ENCODE measurements at regions not wholly inside any gene's neighbourhood (a gene's known extent, or its start where the extent isn't known, plus 50 kb on each side); places are given as distances from the start of the nearest gene placed in this dataset.
"Not testable (repeated sequence)": the region's sequence is repeated elsewhere in the genome, so short reads cannot be mapped to it uniquely, and the experiment has no call there.

DNA sequence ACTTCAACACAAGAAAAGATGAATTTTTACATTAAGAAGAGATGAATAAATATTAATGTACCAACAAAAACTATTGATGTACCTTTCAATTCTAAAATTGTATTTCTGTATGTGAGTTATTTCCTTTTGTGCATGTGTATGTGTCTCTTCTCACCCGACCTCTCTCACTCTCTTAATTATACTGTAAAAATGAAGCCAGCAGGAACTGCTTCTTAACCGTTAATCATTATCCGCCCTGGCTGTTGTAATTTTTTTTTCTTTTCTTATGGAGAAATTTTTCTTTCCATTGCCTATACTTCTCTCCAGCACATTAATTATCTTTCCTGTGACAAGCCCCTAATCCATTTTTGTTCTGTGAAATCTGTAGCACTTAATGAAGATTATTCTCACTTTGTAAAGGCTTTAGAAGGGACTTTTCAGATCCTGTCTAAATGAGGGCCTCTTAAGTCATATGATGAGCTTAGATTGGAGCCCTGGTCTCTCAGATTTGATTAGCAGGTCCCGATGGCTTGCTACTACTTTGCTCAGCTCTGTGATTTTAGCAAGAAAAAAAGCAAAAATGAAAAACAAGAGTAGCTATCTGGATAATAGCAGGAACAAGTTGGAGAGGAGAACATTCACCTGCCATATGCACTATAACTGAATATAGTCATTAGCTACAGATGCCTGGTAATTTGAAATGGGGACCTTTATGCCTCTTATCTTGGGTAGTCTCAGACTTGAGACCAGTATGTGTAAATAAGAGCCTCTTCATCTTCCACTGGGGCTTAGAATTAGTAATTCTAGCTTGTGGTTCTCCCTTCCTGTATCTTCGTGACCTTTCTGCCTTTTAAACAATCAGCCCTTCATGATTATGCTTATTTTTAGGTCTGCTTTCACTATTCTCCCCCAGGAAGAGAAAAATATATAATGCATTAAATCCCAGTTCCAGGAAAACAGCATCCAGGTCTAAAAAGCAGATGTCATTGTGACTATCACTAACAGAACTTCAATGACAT lies 80.0 kb upstream of the COL1A2 start:
- intact Hi-C loops (cut with DNase I) = no loop called here
- Histone ChIP-seq H3K4me1 (no peaks in the 10 kb centered on the region), H3K27me3 (ENCODE audit: insufficient read depth in 3 of 3, low read length in 2 of 3) (no peaks in the 10 kb centered on the region), H3K4me3 (no peak overlapping the region), H3K36me3 (ENCODE audit: insufficient read depth in 1 of 2, low read depth in 1 of 2) (no peaks in the 10 kb centered on the region), H3K9me3 (no peaks in the 10 kb centered on the region), H3K27ac (no peak overlapping the region)
- whole genome bisulfite sequencing, 3 donors = 61 to 72% (median 67%) methylated on average over 5 of the region's 5 CpGs
- DNase-seq (no peak), ATAC-seq (no peak)
- TF ChIP-seq, protein P1, sequence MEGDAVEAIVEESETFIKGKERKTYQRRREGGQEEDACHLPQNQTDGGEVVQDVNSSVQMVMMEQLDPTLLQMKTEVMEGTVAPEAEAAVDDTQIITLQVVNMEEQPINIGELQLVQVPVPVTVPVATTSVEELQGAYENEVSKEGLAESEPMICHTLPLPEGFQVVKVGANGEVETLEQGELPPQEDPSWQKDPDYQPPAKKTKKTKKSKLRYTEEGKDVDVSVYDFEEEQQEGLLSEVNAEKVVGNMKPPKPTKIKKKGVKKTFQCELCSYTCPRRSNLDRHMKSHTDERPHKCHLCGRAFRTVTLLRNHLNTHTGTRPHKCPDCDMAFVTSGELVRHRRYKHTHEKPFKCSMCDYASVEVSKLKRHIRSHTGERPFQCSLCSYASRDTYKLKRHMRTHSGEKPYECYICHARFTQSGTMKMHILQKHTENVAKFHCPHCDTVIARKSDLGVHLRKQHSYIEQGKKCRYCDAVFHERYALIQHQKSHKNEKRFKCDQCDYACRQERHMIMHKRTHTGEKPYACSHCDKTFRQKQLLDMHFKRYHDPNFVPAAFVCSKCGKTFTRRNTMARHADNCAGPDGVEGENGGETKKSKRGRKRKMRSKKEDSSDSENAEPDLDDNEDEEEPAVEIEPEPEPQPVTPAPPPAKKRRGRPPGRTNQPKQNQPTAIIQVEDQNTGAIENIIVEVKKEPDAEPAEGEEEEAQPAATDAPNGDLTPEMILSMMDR (IDR thresholded peaks at IDR 0.05) = no peak

DNA sequence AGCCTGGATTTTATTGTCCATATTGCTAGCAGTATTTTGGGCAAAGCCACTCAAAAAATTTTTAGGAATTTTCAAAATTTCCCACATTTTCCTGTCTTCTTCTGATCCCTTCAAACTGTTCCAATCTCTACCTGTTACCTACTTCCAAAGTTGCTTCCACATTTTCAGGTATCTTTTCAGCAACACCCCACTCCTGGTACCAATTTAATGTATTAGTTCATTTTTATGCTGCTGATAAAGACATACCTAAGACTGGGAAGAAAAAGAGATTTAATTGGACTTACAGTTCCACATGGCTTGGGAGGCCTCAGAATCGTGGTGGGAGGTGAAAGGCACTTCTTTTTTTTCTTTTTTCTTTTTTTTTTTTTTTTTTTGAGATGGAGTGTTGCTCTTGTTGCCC lies 73.6 kb upstream of the COL1A2 start:
- H3K4me1 ChIP-seq; H3K9me3 ChIP-seq; H3K36me3 ChIP-seq (ENCODE audit: insufficient read depth in 1 of 2, low read depth in 1 of 2); ATAC-seq; H3K27me3 ChIP-seq (ENCODE audit: insufficient read depth in 3 of 3, low read length in 2 of 3); intact Hi-C loops (cut with DNase I); H3K27ac ChIP-seq; H3K4me3 ChIP-seq; DNase-seq: not testable (repeated sequence)
- 94 to 100% (median 100%) methylated on average over 1 of the region's 1 CpG for WGBS, 3 donors

DNA sequence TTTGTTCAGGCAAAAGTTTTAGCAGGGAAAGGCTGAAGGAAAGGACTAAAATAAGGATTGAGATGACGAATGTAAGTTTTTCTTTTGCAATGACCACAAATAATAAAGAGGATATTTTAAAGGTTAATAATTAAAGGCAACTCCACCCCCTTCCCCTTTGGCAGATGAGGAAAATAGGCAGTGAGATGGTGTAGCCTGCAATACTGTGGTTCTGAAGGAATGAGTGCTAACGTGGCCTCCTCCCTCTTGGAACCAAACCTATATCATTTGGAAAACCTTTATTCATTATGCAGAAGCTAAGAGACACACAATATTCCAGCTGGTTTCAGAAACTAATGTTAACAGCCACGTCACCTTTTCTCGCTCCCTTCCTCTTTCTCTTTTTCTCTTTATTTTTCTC lies 70.9 kb upstream of the COL1A2 start:
- H3K36me3 ChIP-seq (ENCODE audit: insufficient read depth in 1 of 2, low read depth in 1 of 2) = no peaks in the 10 kb centered on the region
- TF ChIP-seq, protein P1 (IDR thresholded peaks at IDR 0.05) = no peak
- no peak overlapping the region for H3K27ac ChIP-seq
- H3K27me3 ChIP-seq (ENCODE audit: insufficient read depth in 3 of 3, low read length in 2 of 3) = no peaks in the 10 kb centered on the region
- no peak overlapping the region for H3K4me3 ChIP-seq
- no peaks in the 10 kb centered on the region for H3K4me1 ChIP-seq
- 70 to 77% (median 76%) methylated on average over 4 of the region's 4 CpGs for WGBS, 3 donors
- DNase-seq (no peak), ATAC-seq (no peak)
- H3K9me3 ChIP-seq = no peaks in the 10 kb centered on the region
- intact Hi-C loops (cut with DNase I) = no loop called here

DNA sequence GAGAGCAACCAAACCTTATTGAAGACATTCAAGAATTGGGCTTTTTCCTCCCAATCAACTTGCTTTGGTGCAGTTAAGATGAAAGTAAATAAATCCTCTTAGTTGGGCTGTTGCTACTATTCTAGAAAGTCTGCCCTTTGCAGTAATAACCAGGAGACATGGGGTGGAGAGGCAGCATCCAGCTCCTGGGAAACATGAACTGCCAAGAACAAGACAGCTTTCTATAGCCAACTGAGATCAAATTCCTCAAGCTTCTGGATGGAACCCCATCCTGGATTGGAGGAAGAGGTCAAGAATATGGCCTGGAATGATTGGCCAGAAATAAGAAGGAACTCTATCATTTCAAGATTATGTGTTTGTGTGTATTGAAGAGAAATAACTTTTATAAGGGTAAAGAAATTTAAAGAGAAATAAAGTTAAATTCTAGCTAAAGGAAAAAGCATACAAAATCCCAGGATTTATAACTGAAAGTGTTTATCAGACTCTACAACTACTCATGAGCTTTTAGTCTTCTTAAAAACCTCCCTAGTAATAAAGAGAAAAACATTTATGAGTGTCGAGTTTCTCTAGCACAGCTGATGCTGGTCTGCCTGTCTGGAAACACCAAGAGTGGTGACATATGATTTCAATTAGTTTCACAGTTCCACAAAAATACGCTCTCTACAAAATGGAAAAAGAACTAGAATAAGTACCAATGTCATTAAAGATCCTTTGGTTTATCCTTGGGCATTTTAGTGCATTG lies 70.1 kb upstream of the COL1A2 start:
- DNase-seq = no peak
- 23 to 42% (median 29%) methylated on average over 2 of the region's 2 CpGs for WGBS, 3 donors
- H3K27ac ChIP-seq = no peak overlapping the region

DNA sequence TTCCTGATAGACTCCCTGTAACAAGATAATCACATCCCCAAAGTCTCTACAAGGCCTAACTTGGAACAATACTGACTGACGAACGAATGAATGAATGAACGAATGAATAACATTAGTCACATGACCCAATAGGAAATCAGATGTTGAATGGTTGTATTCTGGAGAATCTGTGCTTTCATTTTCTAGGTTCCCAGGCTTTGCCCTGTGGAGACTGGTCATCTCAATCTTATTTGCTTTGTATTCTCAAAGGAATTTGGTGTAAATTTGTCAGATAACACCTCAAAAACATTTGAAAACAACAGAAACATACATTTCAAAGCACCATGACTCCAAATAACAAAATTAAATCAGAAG lies 69.6 kb upstream of the COL1A2 start:
- Histone ChIP-seq H3K4me3 (no peak overlapping the region), H3K9me3 (no peaks in the 10 kb centered on the region), H3K4me1 (no peaks in the 10 kb centered on the region), H3K36me3 (ENCODE audit: insufficient read depth in 1 of 2, low read depth in 1 of 2) (no peaks in the 10 kb centered on the region), H3K27me3 (ENCODE audit: insufficient read depth in 3 of 3, low read length in 2 of 3) (no peaks in the 10 kb centered on the region), H3K27ac (no peak overlapping the region)
- 71 to 76% (median 72%) methylated on average over 3 of the region's 3 CpGs for WGBS, 3 donors
- intact Hi-C loops (cut with DNase I) = no loop called here
- TF ChIP-seq, protein P1 (IDR thresholded peaks at IDR 0.05) = no peak
- DNase-seq (no peak), ATAC-seq (no peak)

More for the DNA sequence above, 70.1 kb upstream of the COL1A2 start:
- intact Hi-C loops (cut with DNase I) = no loop called here
- Histone ChIP-seq H3K36me3 (ENCODE audit: insufficient read depth in 1 of 2, low read depth in 1 of 2) (no peaks in the 10 kb centered on the region), H3K4me3 (no peak overlapping the region), H3K4me1 (no peaks in the 10 kb centered on the region), H3K9me3 (no peaks in the 10 kb centered on the region), H3K27me3 (ENCODE audit: insufficient read depth in 3 of 3, low read length in 2 of 3) (no peaks in the 10 kb centered on the region)
- ATAC-seq = no peak
- TF ChIP-seq, protein P1 (IDR thresholded peaks at IDR 0.05) = no peak

Measured in psoas muscle (tissue), 7 donors.